Left ventricle myocardium inferior (tissue), 1 donor: ENCODE measurements at regions not wholly inside any gene's neighbourhood (a gene's known extent, or its start where the extent isn't known, plus 50 kb on each side); places are given as distances from the start of the nearest gene placed in this dataset.

Experiments
- DNase-seq: peaks from one replicate; pipeline ENCODE4 v3.0.0-alpha.2; 2020
- H3K27ac ChIP-seq: fragments of 200-600 bp; replicated peaks from 2 replicates; pipeline ENCODE4 v1.8.0; 2021
- H3K27me3 ChIP-seq: fragments of 200-600 bp; 2 replicates; pipeline ENCODE4 v1.8.0; 2021; ENCODE audit warnings: low read depth
- H3K36me3 ChIP-seq: fragments of 200-600 bp; 2 replicates; pipeline ENCODE4 v1.8.0; 2021
- H3K4me1 ChIP-seq: fragments of 200-600 bp; 2 replicates; pipeline ENCODE4 v1.8.0; 2021
- H3K4me3 ChIP-seq: fragments of 200-600 bp; 2 replicates; pipeline ENCODE4 v1.8.0; 2021; ENCODE audit warnings: mild to moderate bottlenecking, moderate library complexity
- H3K9me3 ChIP-seq: fragments of 200-600 bp; replicated peaks from 2 replicates; pipeline ENCODE4 v1.8.0; 2021
- CTCF ChIP-seq: fragments of 200-600 bp; IDR thresholded peaks from 2 replicates; pipeline ENCODE4 v1.8.0; 2021; ENCODE audit warnings: antibody characterized with exemption, mild to moderate bottlenecking, borderline replicate concordance
- intact Hi-C: fragments of 100-400 bp; cut with micrococcal nuclease; formaldehyde crosslinking; loops from one replicate; pipeline ENCODE4 v1.11.0; 2022
- donor health status: DM: no; HTN: yes; CAD: no; lungs with severe emphysema.

- Histone ChIP-seq H3K27ac (no peak overlapping the region), H3K4me3 (no peak overlapping the region), H3K4me1 (peaks cover 55% of the 10 kb centered on the region), H3K36me3 (no peaks in the 10 kb centered on the region), H3K27me3 (no peaks in the 10 kb centered on the region), H3K9me3 (no peaks in the 10 kb centered on the region)
- TF ChIP-seq CTCF, result no peak
- intact Hi-C loops, result no loop called here
- no peak for DNase-seq
These were observed 230.0 kb upstream of the BLID start for GRCh38 chr11:122346006-122346405.

- Histone ChIP-seq H3K4me1 (peaks cover 55% of the 10 kb centered on the region), H3K9me3 (no peaks in the 10 kb centered on the region), H3K36me3 (no peaks in the 10 kb centered on the region), H3K4me3 (no peak overlapping the region), H3K27me3 (no peaks in the 10 kb centered on the region), H3K27ac (no peak overlapping the region)
- intact Hi-C loops, result no loop called here
- no peak for TF ChIP-seq CTCF
- no peak for DNase-seq
These were observed 229.6 kb upstream of the BLID start for GRCh38 chr11:122345586-122345985.

DNA sequence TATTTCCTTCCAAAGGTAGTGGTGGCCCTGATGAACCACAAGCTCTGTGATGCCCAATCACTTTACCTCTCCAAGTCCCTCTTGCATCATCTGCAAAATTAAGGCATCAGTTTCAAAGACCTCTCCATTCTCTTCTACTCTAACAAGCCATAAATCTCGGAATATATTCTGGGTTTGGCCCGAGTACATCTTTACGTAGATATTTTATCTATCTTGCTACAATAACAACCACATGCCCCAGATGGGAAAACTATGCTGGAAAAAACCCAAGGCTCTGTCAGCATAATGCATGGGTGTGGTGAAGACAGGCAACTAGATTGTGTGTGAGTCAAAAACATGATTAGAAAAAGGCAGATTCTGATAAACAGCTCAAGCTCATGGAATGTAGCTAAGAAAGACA is 228.2 kb upstream of the BLID start:
- Histone ChIP-seq H3K27me3 (no peaks in the 10 kb centered on the region), H3K4me1 (peaks cover 46% of the 10 kb centered on the region), H3K4me3 (no peak overlapping the region), H3K27ac (peak overlapping the region; percentile 22), H3K9me3 (no peaks in the 10 kb centered on the region), H3K36me3 (no peaks in the 10 kb centered on the region)
- no peak for DNase-seq
- intact Hi-C loops, result no loop called here
- no peak for TF ChIP-seq CTCF

DNA sequence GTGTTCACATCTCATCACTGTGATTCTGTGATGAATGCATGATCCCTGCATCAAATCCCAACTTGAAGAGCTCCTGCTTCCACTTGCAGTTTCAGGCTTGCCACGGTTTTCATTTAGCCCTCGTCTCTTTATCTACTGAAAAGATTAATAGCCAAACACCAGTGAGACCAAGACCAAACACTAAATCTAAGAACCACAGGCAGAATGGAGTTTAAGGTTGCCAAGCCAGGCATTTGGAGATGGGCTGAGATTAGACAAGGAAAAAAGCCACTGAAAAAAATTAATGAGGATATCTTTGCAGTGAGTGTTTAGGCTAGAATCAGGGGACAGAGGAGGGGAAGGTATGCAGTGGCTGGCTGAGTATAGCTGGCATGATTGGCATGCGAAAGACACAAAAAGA is 227.2 kb upstream of the BLID start:
- no peak for DNase-seq
- intact Hi-C loops, result no loop called here
- Histone ChIP-seq H3K27me3 (no peaks in the 10 kb centered on the region), H3K36me3 (no peaks in the 10 kb centered on the region), H3K4me3 (no peak overlapping the region), H3K9me3 (no peaks in the 10 kb centered on the region), H3K4me1 (peaks cover 41% of the 10 kb centered on the region), H3K27ac (peak overlapping the region; percentile 3)
- no peak for TF ChIP-seq CTCF

GRCh38 chr11:122342089-122342744 is 226.2 kb upstream of the BLID start:
- intact Hi-C loops, result no loop called here
- TF ChIP-seq CTCF, result no peak
- no peak overlapping the region for H3K4me3 ChIP-seq
- no peaks in the 10 kb centered on the region for H3K36me3 ChIP-seq
- no peaks in the 10 kb centered on the region for H3K9me3 ChIP-seq
- H3K4me1 ChIP-seq, result peaks cover 41% of the 10 kb centered on the region
- no peak overlapping the region for H3K27ac ChIP-seq
- no peaks in the 10 kb centered on the region for H3K27me3 ChIP-seq
- no peak for DNase-seq
